GM23248 (cell line): ENCODE measurements at regions not wholly inside any gene's neighbourhood (a gene's known extent, or its start where the extent isn't known, plus 50 kb on each side); places are given as distances from the start of the nearest gene placed in this dataset.

ENCODE experiments used
- EZH2 ChIP-seq: fragments of 200-600 bp; sonication (generic); IDR thresholded peaks from 2 replicates; pipeline ENCODE4 v1.6.1; 2018; ENCODE audit warnings: antibody characterized with exemption, mild to moderate bottlenecking; ENCODE audit not compliant: insufficient read depth, poor library complexity, severe bottlenecking
- EZH2phosphoT487 ChIP-seq: fragments of 200-600 bp; sonication (generic); IDR thresholded peaks from 2 replicates; pipeline ENCODE4 v1.6.1; 2018; ENCODE audit warnings: antibody characterized with exemption, moderate library complexity, mild to moderate bottlenecking, low read depth; ENCODE audit not compliant: insufficient read depth

GRCh38 chr16:89034971-89035668 is 58.1 kb upstream of the CBFA2T3 start:
- TF ChIP-seq EZH2phosphoT487 (no peak), EZH2 (no peak)
